CD8-positive, alpha-beta memory T cell (primary cell): ENCODE measurements at regions not wholly inside any gene's neighbourhood (a gene's known extent, or its start where the extent isn't known, plus 50 kb on each side); places are given as distances from the start of the nearest gene placed in this dataset.
A peak's percentile ranks its signal among the peaks of the same experiment; 100 is the strongest.

ENCODE experiments used
- CTCF ChIA-PET: fragments of 350-600 bp; sonication (Branson Sonifier 250); formaldehyde crosslinking; loops from one replicate; lab custom pipeline; 2021; ENCODE audit warnings: antibody characterized with exemption; lab: Charles Lee
- POLR2A ChIA-PET: fragments of 350-600 bp; sonication (Branson Sonifier 250); formaldehyde crosslinking; loops from one replicate; lab custom pipeline; 2021; ENCODE audit warnings: antibody characterized with exemption; lab: Charles Lee
- DNase-seq, 5 donors: peaks; one replicate each; pipeline versions ENCODE4 v3.0.0 to v3.0.0-alpha.2; 2020 to 2022; ENCODE audit warnings: mixed read lengths in 1 of 5
- H3K27ac ChIP-seq: one replicate; pipeline ENCODE4 v1.7.0; 2013; ENCODE audit warnings: low read depth, mild to moderate bottlenecking, low read length, moderate library complexity
- H3K27me3 ChIP-seq: 2 replicates; pipeline ENCODE4 v1.7.0; 2013; ENCODE audit warnings: low read length, mild to moderate bottlenecking; ENCODE audit not compliant: insufficient read depth, poor library complexity, severe bottlenecking
- H3K36me3 ChIP-seq: 2 replicates; pipeline ENCODE4 v1.7.0; 2013; ENCODE audit warnings: mild to moderate bottlenecking, low read length, moderate library complexity; ENCODE audit not compliant: insufficient read depth
- H3K4me1 ChIP-seq: 2 replicates; pipeline ENCODE4 v1.7.0; 2013; ENCODE audit warnings: mild to moderate bottlenecking, low read length, moderate library complexity; ENCODE audit not compliant: insufficient read depth
- H3K4me3 ChIP-seq: 2 replicates; pipeline ENCODE4 v1.7.0; 2013; ENCODE audit warnings: mild to moderate bottlenecking, low read length
- H3K9me3 ChIP-seq: 2 replicates; pipeline ENCODE4 v1.7.0; 2013; ENCODE audit warnings: mild to moderate bottlenecking, low read length
- H3K27ac Mint-ChIP-seq, 8 donors: one replicate each; pipeline ENCODE4 v1.8.0; 2020 to 2021; ENCODE audit warnings: mixed read lengths in 8 of 8, mild to moderate bottlenecking in 6 of 8, inconsistent platforms in 3 of 8, moderate library complexity in 3 of 8
- H3K27me3 Mint-ChIP-seq, 2 donors: one replicate each; pipeline ENCODE4 v1.8.0; 2020 to 2021; ENCODE audit warnings: mixed read lengths in 2 of 2, mild to moderate bottlenecking in 1 of 2, moderate library complexity in 1 of 2
- H3K36me3 Mint-ChIP-seq, 3 donors: one replicate each; pipeline ENCODE4 v1.8.0; 2020 to 2021; ENCODE audit warnings: mixed read lengths in 3 of 3, inconsistent platforms in 1 of 3, mild to moderate bottlenecking in 1 of 3
- H3K4me1 Mint-ChIP-seq, 3 donors: one replicate each; pipeline ENCODE4 v1.8.0; 2020 to 2021; ENCODE audit warnings: mixed read lengths in 3 of 3, inconsistent platforms in 1 of 3, mild to moderate bottlenecking in 1 of 3
- H3K4me3 Mint-ChIP-seq, 7 donors: one replicate each; pipeline ENCODE4 v1.8.0; 2020 to 2021; ENCODE audit warnings: mixed read lengths in 7 of 7, mild to moderate bottlenecking in 6 of 7, moderate library complexity in 4 of 7, inconsistent platforms in 2 of 7
- H3K9me3 Mint-ChIP-seq, 5 donors: one replicate each; pipeline ENCODE4 v1.8.0; 2020 to 2022; ENCODE audit warnings: mixed read lengths in 5 of 5, mild to moderate bottlenecking in 3 of 5, moderate library complexity in 2 of 5, inconsistent platforms in 1 of 5

DNA sequence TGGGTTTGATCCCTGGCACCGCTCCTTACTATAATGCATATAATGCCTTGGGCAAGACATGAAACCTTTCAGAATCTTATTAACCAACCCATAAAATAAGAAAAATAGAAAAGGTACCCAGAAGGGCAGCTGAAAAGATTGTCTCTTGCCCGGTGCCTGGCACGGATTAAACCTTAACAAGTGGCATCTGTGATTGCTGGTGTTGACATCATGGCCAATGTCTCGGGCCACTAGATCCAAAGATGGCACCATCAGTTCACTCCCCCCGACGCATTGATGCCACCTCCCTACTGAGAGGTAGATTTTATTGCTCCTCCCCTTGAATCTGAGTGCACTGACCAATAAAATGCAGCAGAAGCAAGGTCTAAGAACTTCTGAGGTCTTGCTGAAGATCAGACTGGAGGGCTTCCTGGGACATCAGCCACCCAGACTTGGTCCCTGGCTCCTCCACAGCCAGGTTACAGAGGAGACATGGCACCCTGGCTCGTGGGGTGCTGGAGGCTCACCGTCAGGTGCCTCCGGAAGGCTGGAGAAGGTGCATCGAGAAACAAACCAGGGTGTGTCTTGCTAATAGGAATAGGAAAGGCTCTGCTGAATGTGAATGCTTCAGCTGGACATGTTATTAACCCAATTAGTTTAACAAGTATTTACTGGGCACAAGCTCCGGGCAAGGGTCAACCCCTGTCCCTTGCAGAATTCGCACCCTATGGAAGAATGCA lies 80.0 kb upstream of the COL5A1 start:
- Histone ChIP-seq H3K9me3 (no peaks in the 10 kb centered on the region), H3K4me1 (no peaks in the 10 kb centered on the region), H3K4me3 (no peak overlapping the region), H3K27ac (no peak overlapping the region), H3K36me3 (no peaks in the 10 kb centered on the region), H3K27me3 (no peaks in the 10 kb centered on the region)
- no peak for DNase-seq
- Mint-ChIP-seq H3K4me3 (no peak overlapping the region), H3K27me3 (peaks cover 5 to 12% of the 10 kb centered on the region in 2 donors), H3K36me3 (no peaks in the 10 kb centered on the region), H3K27ac (peak overlapping the region in 1 of 8 donors; percentile 51), H3K9me3 (peaks cover 0 to 5% (median under 1%) of the 10 kb centered on the region in 5 donors), H3K4me1 (peaks cover 0 to 5% (median 0%) of the 10 kb centered on the region in 3 donors)
- ChIA-PET CTCF (no interaction called here), POLR2A (no interaction called here)

- peaks cover 0 to 5% (median 0%) of the 10 kb centered on the region in 3 donors for H3K4me1 Mint-ChIP-seq
- no peak overlapping the region for H3K4me3 Mint-ChIP-seq
- no peaks in the 10 kb centered on the region for H3K36me3 ChIP-seq
- H3K36me3 Mint-ChIP-seq = no peaks in the 10 kb centered on the region
- no peak overlapping the region for H3K4me3 ChIP-seq
- peaks cover 4% of the 10 kb centered on the region for H3K9me3 ChIP-seq
- no peaks in the 10 kb centered on the region for H3K27me3 ChIP-seq
- no peak for DNase-seq
- H3K4me1 ChIP-seq = no peaks in the 10 kb centered on the region
- H3K27ac Mint-ChIP-seq = no peak overlapping the region
- ChIA-PET CTCF (no interaction called here), POLR2A (no interaction called here)
- H3K9me3 Mint-ChIP-seq = peaks cover 0 to 9% (median 3%) of the 10 kb centered on the region in 5 donors
- H3K27ac ChIP-seq = no peak overlapping the region
- peaks cover 3 to 8% of the 10 kb centered on the region in 2 donors for H3K27me3 Mint-ChIP-seq
These were observed 79.3 kb upstream of the COL5A1 start for GRCh38 chr9:134562146-134562849.

DNA sequence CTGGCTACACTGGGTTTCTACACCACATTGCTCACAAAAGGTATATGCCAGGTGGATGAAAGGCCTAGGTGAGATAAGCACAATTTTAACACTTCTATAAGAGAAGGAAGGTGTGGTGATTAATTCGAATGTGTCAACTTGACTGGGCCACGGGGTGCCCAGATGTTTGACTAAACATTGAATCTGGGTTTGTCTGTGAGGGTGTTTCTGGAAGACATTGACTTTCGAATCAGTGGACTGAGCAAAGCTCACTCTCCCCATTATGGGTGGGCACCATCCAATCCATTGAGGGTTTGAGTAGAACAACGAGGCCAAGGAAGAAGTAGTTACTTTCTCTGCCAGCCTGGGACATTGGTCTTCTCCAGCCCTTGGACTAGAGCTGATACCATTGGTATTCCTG lies 78.2 kb upstream of the COL5A1 start:
- H3K36me3 ChIP-seq = no peaks in the 10 kb centered on the region
- H3K27me3 ChIP-seq = no peaks in the 10 kb centered on the region
- H3K9me3 ChIP-seq = peaks cover 4% of the 10 kb centered on the region
- DNase-seq = no peak
- H3K4me1 ChIP-seq = no peaks in the 10 kb centered on the region
- no peak overlapping the region for H3K4me3 ChIP-seq
- Mint-ChIP-seq H3K27ac (no peak overlapping the region), H3K4me1 (peaks cover 0 to 5% (median 0%) of the 10 kb centered on the region in 3 donors), H3K9me3 (peaks cover 0 to 12% (median 5%) of the 10 kb centered on the region in 5 donors), H3K27me3 (peaks cover 2 to 5% of the 10 kb centered on the region in 2 donors), H3K4me3 (no peak overlapping the region), H3K36me3 (no peaks in the 10 kb centered on the region)
- H3K27ac ChIP-seq = no peak overlapping the region
- CTCF ChIA-PET = no interaction called here
- POLR2A ChIA-PET = no interaction called here

DNA sequence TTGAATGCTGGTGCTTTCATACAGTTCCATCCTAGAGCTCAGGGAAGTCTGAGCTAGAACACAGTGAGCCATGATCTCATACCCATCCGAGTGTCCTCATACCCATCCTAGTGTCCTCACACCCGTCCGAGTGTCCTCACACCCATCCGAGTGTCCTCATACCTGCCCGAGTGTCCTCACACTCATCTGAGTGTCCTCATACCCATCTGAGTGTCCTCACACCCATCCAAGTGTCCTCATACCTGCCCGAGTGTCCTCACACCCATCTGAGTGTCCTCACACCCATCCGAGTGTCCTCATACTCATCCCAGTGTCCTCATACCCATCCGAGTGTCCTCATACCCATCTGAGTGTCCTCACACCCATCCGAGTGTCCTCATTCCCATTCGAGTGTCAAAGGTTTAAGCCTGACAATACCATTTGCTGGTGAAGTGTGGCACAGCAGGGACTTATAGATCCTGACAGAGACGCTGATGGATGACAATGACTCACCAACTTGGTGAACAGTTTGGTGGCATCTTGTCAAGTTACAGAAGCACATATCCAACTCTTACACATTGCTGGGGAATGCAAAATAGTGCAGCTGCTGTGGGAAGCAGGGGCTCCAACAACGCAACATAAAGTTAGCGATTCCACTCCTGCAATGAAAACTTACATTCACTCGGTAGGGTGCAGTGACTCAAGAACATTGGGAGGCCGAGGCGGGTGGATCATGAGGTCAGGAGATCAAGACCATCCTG lies 77.0 kb upstream of the COL5A1 start:
- H3K4me3 ChIP-seq = no peak overlapping the region
- Mint-ChIP-seq H3K4me1 (peaks cover 0 to 5% (median 0%) of the 10 kb centered on the region in 3 donors), H3K27ac (peak overlapping the region in 1 of 8 donors; percentile 4), H3K9me3 (peaks cover 0 to 12% (median 5%) of the 10 kb centered on the region in 5 donors), H3K27me3 (peaks cover 0 to 2% of the 10 kb centered on the region in 2 donors), H3K36me3 (no peaks in the 10 kb centered on the region), H3K4me3 (no peak overlapping the region)
- no peak for DNase-seq
- ChIA-PET POLR2A (no interaction called here), CTCF (no interaction called here)
- H3K4me1 ChIP-seq = no peaks in the 10 kb centered on the region
- H3K36me3 ChIP-seq = no peaks in the 10 kb centered on the region
- H3K9me3 ChIP-seq = peaks cover 4% of the 10 kb centered on the region
- no peak overlapping the region for H3K27ac ChIP-seq
- no peaks in the 10 kb centered on the region for H3K27me3 ChIP-seq

- ChIA-PET POLR2A (no interaction called here), CTCF (no interaction called here)
- H3K36me3 ChIP-seq = no peaks in the 10 kb centered on the region
- DNase-seq = no peak
- H3K36me3 Mint-ChIP-seq = no peaks in the 10 kb centered on the region
- H3K27ac Mint-ChIP-seq = no peak overlapping the region
- no peaks in the 10 kb centered on the region for H3K4me1 ChIP-seq
- H3K4me1 Mint-ChIP-seq = peaks cover 0 to 2% (median 0%) of the 10 kb centered on the region in 3 donors
- no peak overlapping the region for H3K4me3 Mint-ChIP-seq
- H3K27me3 ChIP-seq = no peaks in the 10 kb centered on the region
- H3K9me3 ChIP-seq = peaks cover 4% of the 10 kb centered on the region
- H3K9me3 Mint-ChIP-seq = peaks cover 0 to 10% (median 5%) of the 10 kb centered on the region in 5 donors
- H3K4me3 ChIP-seq = no peak overlapping the region
- H3K27ac ChIP-seq = no peak overlapping the region
- peaks cover 0 to 2% of the 10 kb centered on the region in 2 donors for H3K27me3 Mint-ChIP-seq
These were observed 76.2 kb upstream of the COL5A1 start for GRCh38 chr9:134565316-134565915.

GRCh38 chr9:134566196-134566847 lies 75.3 kb upstream of the COL5A1 start:
- H3K27me3 ChIP-seq = no peaks in the 10 kb centered on the region
- Mint-ChIP-seq H3K36me3 (no peaks in the 10 kb centered on the region), H3K27me3 (no peaks in the 10 kb centered on the region), H3K9me3 (peaks cover 0 to 10% (median 5%) of the 10 kb centered on the region in 5 donors), H3K4me1 (no peaks in the 10 kb centered on the region), H3K4me3 (no peak overlapping the region), H3K27ac (no peak overlapping the region)
- no peak overlapping the region for H3K4me3 ChIP-seq
- peaks cover 4% of the 10 kb centered on the region for H3K9me3 ChIP-seq
- H3K27ac ChIP-seq = no peak overlapping the region
- ChIA-PET CTCF (no interaction called here), POLR2A (no interaction called here)
- no peak for DNase-seq
- H3K4me1 ChIP-seq = no peaks in the 10 kb centered on the region
- no peaks in the 10 kb centered on the region for H3K36me3 ChIP-seq

DNA sequence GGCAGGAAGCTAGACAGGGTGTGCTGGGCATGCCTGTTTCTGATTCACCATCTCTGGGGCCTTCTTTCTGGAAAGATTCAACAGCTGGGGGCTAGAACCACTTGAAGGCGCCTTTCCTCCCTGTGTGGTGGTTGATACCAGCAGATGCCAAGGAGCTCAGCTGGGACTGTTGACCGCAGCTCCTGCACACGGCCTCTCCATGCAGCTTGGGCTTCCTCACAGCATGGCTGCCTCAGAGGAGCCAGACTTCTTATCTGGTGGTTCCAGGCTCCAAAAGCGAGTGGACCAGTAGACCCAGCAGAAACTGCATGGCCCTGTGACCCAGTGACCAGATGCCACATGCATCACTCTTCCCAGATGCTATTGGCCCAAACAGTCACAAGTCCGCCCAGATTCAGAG lies 74.7 kb upstream of the COL5A1 start:
- ChIA-PET POLR2A (no interaction called here), CTCF (no interaction called here)
- H3K36me3 Mint-ChIP-seq = no peaks in the 10 kb centered on the region
- H3K9me3 Mint-ChIP-seq = peaks cover 0 to 10% (median 5%) of the 10 kb centered on the region in 5 donors
- H3K27ac Mint-ChIP-seq = no peak overlapping the region
- H3K4me3 Mint-ChIP-seq = no peak overlapping the region
- H3K4me3 ChIP-seq = no peak overlapping the region
- no peaks in the 10 kb centered on the region for H3K27me3 ChIP-seq
- peaks cover 4% of the 10 kb centered on the region for H3K9me3 ChIP-seq
- H3K27ac ChIP-seq = no peak overlapping the region
- H3K27me3 Mint-ChIP-seq = no peaks in the 10 kb centered on the region
- no peaks in the 10 kb centered on the region for H3K4me1 ChIP-seq
- no peak for DNase-seq
- no peaks in the 10 kb centered on the region for H3K4me1 Mint-ChIP-seq
- H3K36me3 ChIP-seq = no peaks in the 10 kb centered on the region
